ENCODE measurements at regions not wholly inside any gene's neighbourhood (a gene's known extent, or its start where the extent isn't known, plus 50 kb on each side); places are given as distances from the start of the nearest gene placed in this dataset.
A peak's percentile ranks its signal among the peaks of the same experiment; 100 is the strongest.

DNA sequence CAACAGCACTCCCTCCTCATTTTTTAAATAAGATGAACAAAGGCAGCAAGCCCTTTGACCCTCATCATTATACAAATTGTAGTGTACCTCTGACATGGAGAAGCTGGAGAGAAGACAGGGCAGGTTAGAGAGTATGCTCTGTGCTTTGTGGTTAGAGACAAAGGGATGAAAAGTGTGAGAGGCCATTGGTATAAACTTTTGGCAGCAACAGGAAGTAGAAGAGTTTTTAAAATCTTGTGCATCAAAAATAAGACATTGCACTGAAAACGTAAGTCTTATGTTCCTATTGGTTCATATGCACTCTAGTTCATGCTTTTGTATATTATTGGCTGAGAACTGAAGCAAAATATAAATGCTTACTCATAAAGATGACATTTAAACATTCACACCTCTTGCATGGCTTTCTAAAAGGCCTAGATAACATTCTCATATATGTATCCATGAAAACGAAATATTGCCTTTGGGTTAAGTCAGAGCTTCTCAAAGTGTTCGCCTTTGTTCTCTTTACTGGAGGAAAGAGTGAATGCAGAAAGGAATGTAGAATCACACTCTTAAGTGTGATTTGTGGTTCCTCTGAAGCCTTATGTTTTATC is 158.0 kb downstream of the PALM2AKAP2 start:
- H3K4me3 ChIP-seq (ENCODE audit: low read length), result no peak overlapping the region
- POLR2A ChIA-PET, result interaction anchor here (1.0 to 1.4 kb wide), 4 partner anchors 10 to 30 kb away, joined by 3 to 4 read pairs (median 3); no protein-coding TSS in a partner anchor

DNA sequence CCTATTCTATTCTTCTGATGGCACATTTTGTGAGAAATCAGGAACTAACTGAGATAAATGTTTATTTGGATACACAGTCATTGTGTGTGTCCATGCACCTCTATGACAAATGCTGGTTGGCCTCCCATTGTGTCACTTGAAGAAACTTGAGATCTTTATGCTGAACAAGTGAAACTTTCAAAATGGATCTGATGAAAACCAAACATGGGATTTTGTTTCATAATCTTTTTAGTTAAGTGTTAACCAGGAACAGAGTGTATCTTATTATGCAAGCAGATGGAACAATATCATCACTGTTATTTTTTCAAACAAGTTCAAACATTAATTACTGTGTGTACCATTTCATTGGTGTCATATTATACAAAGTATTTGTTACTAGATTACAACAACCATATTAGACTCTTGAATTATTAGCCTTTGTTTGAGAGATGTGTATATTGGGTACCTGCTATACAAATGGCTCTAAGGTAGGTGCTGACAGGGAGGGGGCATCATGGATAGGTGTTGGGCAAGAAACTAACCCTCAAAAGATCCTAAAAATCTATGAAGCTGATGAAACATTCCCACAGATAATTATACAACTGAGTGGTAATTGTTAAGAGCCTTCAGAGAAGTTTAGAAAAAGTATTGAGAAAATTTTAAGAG is 159.8 kb downstream of the PALM2AKAP2 start:
- intact Hi-C loops (cut with DNase I, micrococcal nuclease), result no loop called here
- Mint-ChIP-seq H3K9me3 (no peaks in the 10 kb centered on the region), H3K4me1 (ENCODE audit: low read depth) (peaks cover 16% of the 10 kb centered on the region), H3K4me3 (no peak overlapping the region), H3K36me3 (ENCODE audit: low read depth) (no peaks in the 10 kb centered on the region), H3K27ac (no peak overlapping the region), H3K27me3 (peaks cover 4% of the 10 kb centered on the region)
- DNase-seq, result no peak
- H3K4me3 ChIP-seq (ENCODE audit: low read length), result no peak overlapping the region
- H3K9me3 ChIP-seq (ENCODE audit: control insufficient read depth in 1 of 2, insufficient read depth in 1 of 2, low read length in 2 of 2), result peaks cover 0 to 4% of the 10 kb centered on the region in 2 experiments
- ChIA-PET CTCF (no interaction called here), POLR2A (no interaction called here)
- no peak for ATAC-seq (ENCODE audit: poor library complexity)
- TF ChIP-seq, protein P1, sequence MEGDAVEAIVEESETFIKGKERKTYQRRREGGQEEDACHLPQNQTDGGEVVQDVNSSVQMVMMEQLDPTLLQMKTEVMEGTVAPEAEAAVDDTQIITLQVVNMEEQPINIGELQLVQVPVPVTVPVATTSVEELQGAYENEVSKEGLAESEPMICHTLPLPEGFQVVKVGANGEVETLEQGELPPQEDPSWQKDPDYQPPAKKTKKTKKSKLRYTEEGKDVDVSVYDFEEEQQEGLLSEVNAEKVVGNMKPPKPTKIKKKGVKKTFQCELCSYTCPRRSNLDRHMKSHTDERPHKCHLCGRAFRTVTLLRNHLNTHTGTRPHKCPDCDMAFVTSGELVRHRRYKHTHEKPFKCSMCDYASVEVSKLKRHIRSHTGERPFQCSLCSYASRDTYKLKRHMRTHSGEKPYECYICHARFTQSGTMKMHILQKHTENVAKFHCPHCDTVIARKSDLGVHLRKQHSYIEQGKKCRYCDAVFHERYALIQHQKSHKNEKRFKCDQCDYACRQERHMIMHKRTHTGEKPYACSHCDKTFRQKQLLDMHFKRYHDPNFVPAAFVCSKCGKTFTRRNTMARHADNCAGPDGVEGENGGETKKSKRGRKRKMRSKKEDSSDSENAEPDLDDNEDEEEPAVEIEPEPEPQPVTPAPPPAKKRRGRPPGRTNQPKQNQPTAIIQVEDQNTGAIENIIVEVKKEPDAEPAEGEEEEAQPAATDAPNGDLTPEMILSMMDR (IDR thresholded peaks at IDR 0.05), result no peak
- H3K36me3 ChIP-seq (ENCODE audit: insufficient read depth, low read length), result no peaks in the 10 kb centered on the region
- no peak overlapping the region for H3K27ac ChIP-seq (ENCODE audit: low read depth in 1 of 2, low read length in 2 of 2)
- H3K27me3 ChIP-seq (ENCODE audit: control insufficient read depth in 1 of 2, insufficient read depth in 2 of 2, low read length in 2 of 2), result no peaks in the 10 kb centered on the region
- peaks cover 3% of the 10 kb centered on the region for H3K4me1 ChIP-seq (ENCODE audit: insufficient read depth, low read length)

More for the DNA sequence above, 158.0 kb downstream of the PALM2AKAP2 start:
- H3K27me3 ChIP-seq (ENCODE audit: control insufficient read depth in 1 of 2, insufficient read depth in 2 of 2, low read length in 2 of 2), result no peaks in the 10 kb centered on the region
- H3K27me3 Mint-ChIP-seq, result peaks cover 4% of the 10 kb centered on the region
- no peak overlapping the region for H3K4me3 Mint-ChIP-seq
- TF ChIP-seq, protein P1 (IDR thresholded peaks at IDR 0.05), result no peak
- H3K36me3 Mint-ChIP-seq (ENCODE audit: low read depth), result no peaks in the 10 kb centered on the region
- ATAC-seq (ENCODE audit: poor library complexity) (peak; percentile 73), DNase-seq (no peak)
- no peaks in the 10 kb centered on the region for H3K36me3 ChIP-seq (ENCODE audit: insufficient read depth, low read length)
- H3K9me3 Mint-ChIP-seq, result no peaks in the 10 kb centered on the region
- CTCF ChIA-PET, result no interaction called here
- intact Hi-C loops (cut with DNase I, micrococcal nuclease), result no loop called here
- peaks cover 28% of the 10 kb centered on the region for H3K4me1 Mint-ChIP-seq (ENCODE audit: low read depth)
- peaks cover 3% of the 10 kb centered on the region for H3K4me1 ChIP-seq (ENCODE audit: insufficient read depth, low read length)
- peak overlapping the region; percentile 73 for H3K27ac Mint-ChIP-seq
- peaks cover 0 to 2% of the 10 kb centered on the region in 2 experiments for H3K9me3 ChIP-seq (ENCODE audit: control insufficient read depth in 1 of 2, insufficient read depth in 1 of 2, low read length in 2 of 2)
- H3K27ac ChIP-seq (ENCODE audit: low read depth in 1 of 2, low read length in 2 of 2), result no peak overlapping the region

DNA sequence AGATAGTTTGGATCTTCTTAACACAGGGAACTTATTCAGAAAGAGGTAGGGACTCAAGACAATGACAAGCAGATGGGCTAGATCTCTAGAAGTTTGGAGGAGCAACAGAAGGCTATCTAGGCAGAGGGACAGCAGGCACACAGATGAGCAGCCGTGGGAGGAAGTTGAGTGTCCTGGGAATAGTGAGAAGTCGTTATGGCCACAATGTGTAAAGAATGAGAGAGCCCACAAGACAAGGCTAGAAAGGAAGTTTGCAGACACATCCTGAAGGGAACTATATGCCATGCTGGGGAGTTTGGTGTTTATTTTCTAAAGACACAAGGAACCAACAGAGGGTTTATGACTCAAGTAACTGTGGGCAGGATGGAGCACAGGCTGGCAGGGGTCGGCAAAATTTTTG is 160.6 kb downstream of the PALM2AKAP2 start:
- ATAC-seq (ENCODE audit: poor library complexity), result no peak
- POLR2A ChIA-PET, result no interaction called here
- H3K4me3 Mint-ChIP-seq, result no peak overlapping the region
- Histone ChIP-seq H3K4me3 (ENCODE audit: low read length) (no peak overlapping the region), H3K4me1 (ENCODE audit: insufficient read depth, low read length) (peaks cover 3% of the 10 kb centered on the region), H3K27me3 (ENCODE audit: control insufficient read depth in 1 of 2, insufficient read depth in 2 of 2, low read length in 2 of 2) (no peaks in the 10 kb centered on the region), H3K9me3 (ENCODE audit: control insufficient read depth in 1 of 2, insufficient read depth in 1 of 2, low read length in 2 of 2) (peaks cover 0 to 4% of the 10 kb centered on the region in 2 experiments), H3K27ac (ENCODE audit: low read depth in 1 of 2, low read length in 2 of 2) (no peak overlapping the region), H3K36me3 (ENCODE audit: insufficient read depth, low read length) (no peaks in the 10 kb centered on the region)
- intact Hi-C loops (cut with DNase I, micrococcal nuclease), result no loop called here
- H3K36me3 Mint-ChIP-seq (ENCODE audit: low read depth), result no peaks in the 10 kb centered on the region
- no peak for DNase-seq
- peaks cover 13% of the 10 kb centered on the region for H3K4me1 Mint-ChIP-seq (ENCODE audit: low read depth)
- CTCF ChIA-PET, result no interaction called here
- TF ChIP-seq, protein P1 (IDR thresholded peaks at IDR 0.05), result no peak
- H3K9me3 Mint-ChIP-seq, result no peaks in the 10 kb centered on the region
- H3K27me3 Mint-ChIP-seq, result peaks cover 4% of the 10 kb centered on the region
- H3K27ac Mint-ChIP-seq, result no peak overlapping the region
